Daoy (cell line): ENCODE measurements at regions not wholly inside any gene's neighbourhood (a gene's known extent, or its start where the extent isn't known, plus 50 kb on each side); places are given as distances from the start of the nearest gene placed in this dataset.
"Not testable (repeated sequence)": the region's sequence is repeated elsewhere in the genome, so short reads cannot be mapped to it uniquely, and the experiment has no call there.

Experiments used
- DNase-seq: peaks from one replicate; pipeline ENCODE4 v3.0.0-alpha.2; 2015; ENCODE audit warnings: low read depth

DNA sequence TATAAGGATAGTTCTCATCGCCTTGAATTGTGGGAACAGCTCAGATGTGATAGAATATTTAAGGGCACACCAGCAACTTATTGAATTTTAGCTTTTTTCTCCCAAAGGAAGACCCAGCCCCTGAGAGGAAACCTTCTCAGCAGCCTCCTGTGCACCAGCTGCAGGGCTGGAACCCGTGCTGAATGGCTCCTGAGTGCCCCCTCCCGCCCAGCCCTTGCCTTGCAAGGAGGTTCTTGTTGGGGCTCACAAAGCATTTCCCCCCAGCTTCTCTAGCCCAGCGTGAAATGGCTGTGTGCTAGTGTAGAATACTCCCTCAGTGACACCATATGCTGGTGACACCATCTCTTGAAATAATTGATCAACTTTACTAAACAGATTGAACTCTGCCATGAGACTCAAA is 1227.4 kb downstream of the TMEM121 start:
- DNase-seq = not testable (repeated sequence)

GRCh38 chr14:106757444-106757843 is 1231.1 kb downstream of the TMEM121 start:
- DNase-seq = not testable (repeated sequence)

DNA sequence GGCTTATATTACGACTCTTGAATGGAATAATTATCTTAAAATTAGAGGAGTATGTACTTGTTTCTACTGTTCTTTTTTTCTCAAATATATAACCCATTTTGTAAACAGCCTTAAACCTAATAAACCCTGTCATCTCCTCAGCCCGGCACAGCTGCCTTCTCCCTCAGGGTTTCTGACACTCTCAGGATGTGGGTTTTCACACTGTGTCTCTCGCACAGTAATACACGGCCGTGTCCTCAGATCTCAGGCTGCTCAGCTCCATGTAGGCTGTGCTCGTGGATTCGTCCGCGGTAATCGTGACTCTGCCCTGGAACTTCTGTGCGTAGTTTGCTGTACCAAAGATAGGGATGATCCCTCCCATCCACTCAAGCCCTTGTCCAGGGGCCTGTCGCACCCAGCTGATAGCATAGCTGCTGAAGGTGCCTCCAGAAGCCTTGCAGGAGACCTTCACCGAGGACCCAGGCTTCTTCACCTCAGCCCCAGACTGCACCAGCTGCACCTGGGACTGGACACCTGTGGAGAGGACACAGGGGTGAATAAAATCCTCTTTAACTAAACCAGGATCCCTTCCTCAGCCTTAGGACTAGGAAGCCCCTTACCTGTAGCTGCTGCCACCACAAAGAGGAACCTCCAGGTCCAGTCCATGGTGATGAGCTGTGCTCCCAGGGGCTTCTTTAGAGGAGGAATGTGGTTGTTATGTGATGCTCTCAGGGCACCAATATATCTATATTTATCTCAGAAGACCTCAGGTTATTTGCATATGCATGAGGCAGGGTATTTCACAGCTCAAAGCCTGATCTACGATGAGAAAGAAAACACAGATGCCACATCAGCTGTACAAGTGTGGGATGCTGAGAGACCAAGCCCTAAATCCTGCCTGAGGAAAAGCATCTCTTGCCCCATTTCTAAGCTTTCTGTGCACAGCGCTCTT is 1235.8 kb downstream of the TMEM121 start:
- not testable (repeated sequence) for DNase-seq

DNA sequence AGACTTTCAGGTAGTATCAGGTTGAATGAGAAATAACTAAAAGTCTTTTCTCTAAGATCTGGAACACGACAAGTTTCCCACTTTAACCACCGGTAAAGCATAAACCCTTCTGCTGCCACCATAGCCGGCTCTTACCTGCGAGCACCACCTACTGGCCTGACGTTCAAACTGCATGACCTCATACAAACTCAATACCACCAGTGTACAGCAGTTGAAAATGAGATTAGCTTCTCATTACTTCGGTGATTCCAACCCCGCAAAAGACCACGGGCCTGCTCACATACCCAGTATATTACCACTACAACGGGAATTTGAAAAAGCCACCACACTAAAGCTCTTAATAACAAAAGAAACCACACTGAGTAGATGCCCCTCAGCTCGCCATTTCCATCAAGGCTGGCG is 1238.6 kb downstream of the TMEM121 start:
- not testable (repeated sequence) for DNase-seq

- DNase-seq = no peak
These were observed 1239.8 kb downstream of the TMEM121 start for GRCh38 chr14:106766145-106766544.

DNA sequence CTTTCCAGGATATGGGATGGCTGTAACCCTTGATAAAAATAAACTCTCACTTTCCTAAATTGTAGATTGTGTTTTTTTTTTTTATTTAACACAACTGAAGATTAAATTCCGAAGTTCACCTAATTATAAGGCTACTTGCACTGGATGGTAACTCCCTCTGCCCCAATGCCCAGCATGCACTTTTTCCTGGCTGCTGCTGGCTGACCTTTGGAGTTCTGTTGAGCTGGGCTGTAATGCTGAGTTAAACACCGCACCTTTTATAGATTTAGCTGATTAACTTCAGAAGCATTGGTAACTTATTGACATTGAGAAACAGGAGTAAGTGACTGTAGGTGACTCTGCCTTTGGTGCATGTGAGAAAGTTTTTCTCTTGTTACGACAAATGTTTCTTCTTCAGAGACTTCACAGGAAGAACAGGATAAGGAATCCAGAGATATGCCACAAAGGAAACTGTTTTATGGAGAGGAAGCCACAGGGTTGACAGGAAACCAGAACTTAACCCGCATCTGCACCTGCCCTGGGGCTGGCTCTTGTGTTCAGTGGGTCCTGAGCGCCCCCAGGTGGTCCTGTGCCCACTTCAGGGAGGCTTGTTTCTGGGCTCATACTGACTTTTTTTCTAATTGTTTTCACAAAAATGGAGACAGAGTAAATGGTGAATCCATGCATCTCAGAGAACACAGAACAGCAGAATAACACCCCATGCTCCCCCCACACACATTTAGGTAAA is 1240.3 kb downstream of the TMEM121 start:
- not testable (repeated sequence) for DNase-seq

- not testable (repeated sequence) for DNase-seq
These were observed 1241.8 kb downstream of the TMEM121 start for GRCh38 chr14:106768230-106768629.

DNA sequence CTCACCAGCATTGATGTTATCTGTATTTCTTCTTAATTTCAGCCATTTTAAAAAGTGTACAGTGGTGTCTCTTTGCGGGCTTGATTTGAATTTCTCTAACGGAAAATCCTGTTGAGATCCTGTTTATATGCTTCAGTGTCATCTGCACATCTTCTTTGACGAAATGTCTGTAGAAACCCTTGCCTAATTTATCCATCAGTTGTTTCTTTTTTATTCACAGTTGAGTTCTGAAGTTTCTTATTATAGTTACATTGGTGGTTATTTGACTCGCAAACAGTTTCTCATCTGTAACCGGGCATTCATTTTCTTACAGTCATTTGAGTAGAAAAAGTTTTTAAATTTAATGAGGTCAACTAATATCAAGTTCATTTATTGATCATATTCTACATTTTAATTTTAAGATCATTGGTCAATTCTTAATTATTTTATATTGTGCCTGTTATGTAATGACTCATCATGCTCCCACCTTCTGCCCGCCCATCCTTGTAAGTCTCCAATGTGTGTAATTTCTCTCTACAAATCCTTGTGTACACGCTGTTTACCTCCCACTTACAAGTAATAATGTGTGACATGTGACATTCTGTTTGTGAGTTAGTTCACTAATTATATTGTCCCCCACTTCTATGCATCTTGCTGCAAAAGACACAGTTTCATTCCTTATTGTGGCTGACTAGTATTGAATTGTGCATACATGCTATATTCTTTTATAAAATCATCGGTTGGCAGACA is 1242.8 kb downstream of the TMEM121 start:
- DNase-seq = not testable (repeated sequence)

- DNase-seq = not testable (repeated sequence)
These were observed 1243.8 kb downstream of the TMEM121 start for GRCh38 chr14:106770158-106770672.

DNA sequence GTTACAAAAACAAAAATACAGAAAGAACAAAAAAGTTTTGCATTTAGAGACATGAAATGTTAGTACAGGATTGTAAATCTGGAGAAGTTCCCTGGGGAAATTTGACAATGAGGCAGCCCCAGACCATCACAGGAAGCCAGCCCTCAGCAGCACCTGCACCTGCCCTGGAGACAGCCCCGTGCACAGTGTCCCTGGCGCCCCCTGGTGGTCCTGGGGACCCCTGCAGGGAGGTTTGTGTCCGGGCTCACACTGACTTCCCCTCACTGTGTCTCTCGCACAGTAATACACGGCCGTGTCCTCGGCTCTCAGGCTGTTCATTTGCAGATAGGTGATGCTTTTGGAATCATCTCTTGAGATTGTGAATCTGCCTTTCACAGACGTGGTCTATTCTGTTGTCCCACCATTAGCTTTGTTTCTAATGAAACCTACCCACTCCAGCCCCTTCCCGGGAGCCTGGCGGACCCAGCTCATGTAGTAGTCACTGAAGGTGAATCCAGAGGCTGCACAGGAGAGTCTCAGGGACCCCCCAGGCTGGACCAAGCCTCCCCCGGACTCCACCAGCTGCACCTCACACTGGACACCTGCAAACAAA is 1248.6 kb downstream of the TMEM121 start:
- DNase-seq = not testable (repeated sequence)

DNA sequence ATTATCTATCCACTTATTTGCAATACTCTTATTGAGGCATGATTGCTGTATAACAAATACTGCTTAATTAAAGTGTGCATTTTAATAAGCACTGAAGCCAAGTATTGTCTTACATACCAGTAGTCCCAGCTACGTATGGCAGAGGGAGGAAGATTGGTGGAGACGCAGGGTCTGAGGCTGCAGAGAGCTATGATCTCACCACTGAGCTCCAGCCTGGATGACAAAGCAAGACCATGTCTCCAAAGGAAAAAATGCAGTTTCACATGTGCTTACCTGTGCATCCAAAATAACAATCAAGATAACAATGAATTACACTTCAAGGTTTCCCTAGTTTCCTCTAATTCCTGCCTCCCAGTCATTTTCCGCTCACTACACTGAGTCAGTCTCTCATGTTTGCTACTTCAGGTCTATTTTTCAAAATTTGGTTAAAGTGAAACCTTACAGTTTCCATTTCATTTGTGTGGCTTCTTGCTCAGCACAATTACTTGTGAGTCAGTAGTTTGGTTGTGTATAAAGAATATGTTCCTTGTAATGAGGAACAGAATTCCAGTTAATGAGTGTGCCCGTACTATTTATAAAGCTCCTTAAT is 1250.1 kb downstream of the TMEM121 start:
- no peak for DNase-seq

DNA sequence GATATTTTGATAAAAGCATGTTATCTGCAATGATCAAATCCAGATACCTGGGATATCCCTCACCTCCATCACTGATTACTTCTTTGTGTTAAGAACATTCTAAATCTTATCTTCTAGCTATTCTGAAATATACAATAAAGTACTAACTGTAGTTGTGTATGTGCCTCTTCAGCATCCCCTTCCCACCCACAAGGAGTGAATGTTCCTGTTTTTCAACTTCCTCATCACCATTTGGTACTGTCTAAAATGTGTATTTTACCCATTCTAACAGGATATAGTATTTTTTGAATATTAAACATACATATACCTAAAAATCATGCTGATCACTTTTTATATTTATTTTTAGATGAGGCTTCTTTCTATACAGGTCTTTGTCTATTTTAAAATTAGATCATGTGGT is 1252.6 kb downstream of the TMEM121 start:
- DNase-seq = no peak

- no peak for DNase-seq
These were observed 1260.3 kb downstream of the TMEM121 start for GRCh38 chr14:106786697-106787096.

DNA sequence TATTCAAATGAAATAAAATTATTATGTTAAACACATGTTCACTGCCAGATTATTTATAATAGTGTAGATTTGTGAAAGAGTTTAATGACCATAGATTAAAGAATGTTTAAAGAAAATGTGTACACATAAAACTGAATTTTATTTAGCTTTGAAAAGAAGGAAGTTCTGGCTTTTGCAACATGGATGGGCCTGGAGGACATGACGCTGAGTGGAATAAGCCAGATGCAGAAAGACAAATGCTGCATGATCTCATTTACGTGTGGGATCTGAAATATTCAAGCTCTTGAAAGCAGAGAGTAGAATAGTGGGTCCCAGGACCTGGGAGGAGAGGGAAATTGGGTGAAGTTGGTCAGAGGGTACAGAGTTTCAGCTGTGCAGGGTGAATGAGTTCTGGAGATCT is 1261.2 kb downstream of the TMEM121 start:
- DNase-seq = no peak

- DNase-seq = no peak
These were observed 1262.2 kb downstream of the TMEM121 start for GRCh38 chr14:106788534-106788933.

- no peak for DNase-seq
These were observed 1262.9 kb downstream of the TMEM121 start for GRCh38 chr14:106789318-106789717.

DNA sequence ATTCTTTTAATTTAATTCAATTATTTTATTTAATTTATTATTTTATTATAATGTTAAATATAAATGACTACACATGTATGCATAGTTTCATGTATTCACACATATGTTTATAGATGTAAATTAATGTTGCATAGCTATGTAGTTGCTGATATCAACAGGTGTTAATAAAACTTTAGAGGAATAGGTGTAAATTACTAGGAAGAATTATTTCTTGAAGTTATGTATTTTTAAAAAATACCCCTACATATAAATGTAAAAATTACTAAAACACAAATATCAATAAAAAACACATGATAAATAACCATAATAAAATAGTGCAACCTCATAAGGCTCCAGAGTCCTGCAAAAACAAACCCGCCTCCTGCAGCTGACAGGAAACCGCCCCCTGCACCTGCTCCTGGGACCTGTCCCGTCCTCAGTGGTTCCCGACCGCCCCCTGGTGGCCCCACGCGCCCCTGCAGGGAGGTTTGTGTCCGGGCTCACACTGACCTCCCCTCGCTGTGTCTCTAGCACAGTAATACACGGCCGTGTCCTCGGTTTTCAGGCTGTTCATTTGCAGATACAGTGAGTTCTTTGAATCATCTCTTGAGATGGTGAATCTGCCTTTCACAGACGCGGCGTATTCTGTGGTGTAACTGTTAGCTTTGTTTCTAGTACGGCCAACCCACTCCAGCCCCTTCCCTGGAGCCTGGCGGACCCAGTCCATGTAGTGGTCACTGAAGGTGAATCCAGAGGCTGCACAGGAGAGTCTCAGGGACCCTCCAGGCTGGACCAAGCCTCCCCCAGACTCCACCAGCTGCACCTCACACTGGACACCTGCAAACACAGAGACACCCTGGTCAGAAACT is 1264.0 kb downstream of the TMEM121 start:
- peak; percentile 58 for DNase-seq

- DNase-seq = no peak
These were observed 1266.2 kb downstream of the TMEM121 start for GRCh38 chr14:106792543-106792942.

GRCh38 chr14:106798166-106798565 is 1271.8 kb downstream of the TMEM121 start:
- DNase-seq = not testable (repeated sequence)
